ENCODE measurements at regions not wholly inside any gene's neighbourhood (a gene's known extent, or its start where the extent isn't known, plus 50 kb on each side); places are given as distances from the start of the nearest gene placed in this dataset.
"Not testable (repeated sequence)": the region's sequence is repeated elsewhere in the genome, so short reads cannot be mapped to it uniquely, and the experiment has no call there.

- DNase-seq, result no peak
Observed at GRCh38 chr3:104437891-104438290, 928.8 kb upstream of the ALCAM start.

GRCh38 chr3:104438706-104439105 is 928.0 kb upstream of the ALCAM start:
- DNase-seq, result no peak

- DNase-seq, result not testable (repeated sequence)
Observed at GRCh38 chr3:104445252-104445919, 921.3 kb upstream of the ALCAM start.

GRCh38 chr3:104447681-104448080 is 919.0 kb upstream of the ALCAM start:
- no peak for DNase-seq

GRCh38 chr3:104452697-104453096 is 914.0 kb upstream of the ALCAM start:
- no peak for DNase-seq

GRCh38 chr3:104458657-104459056 is 908.1 kb upstream of the ALCAM start:
- DNase-seq, result no peak

GRCh38 chr3:104460477-104461406 is 906.0 kb upstream of the ALCAM start:
- DNase-seq, result no peak

- no peak for DNase-seq
Observed at GRCh38 chr3:104461431-104461830, 905.3 kb upstream of the ALCAM start.

GRCh38 chr3:104472221-104472620 is 894.5 kb upstream of the ALCAM start:
- no peak for DNase-seq

GRCh38 chr3:104474011-104474410 is 892.7 kb upstream of the ALCAM start:
- DNase-seq, result no peak

GRCh38 chr3:104503022-104503421 is 863.7 kb upstream of the ALCAM start:
- DNase-seq, result no peak

- no peak for DNase-seq
Observed at GRCh38 chr3:104510131-104510849, 856.4 kb upstream of the ALCAM start.

- no peak for DNase-seq
Observed at GRCh38 chr3:104514371-104514770, 852.3 kb upstream of the ALCAM start.

- no peak for DNase-seq
Observed at GRCh38 chr3:104514776-104515175, 851.9 kb upstream of the ALCAM start.

GRCh38 chr3:104519068-104519467 is 847.6 kb upstream of the ALCAM start:
- DNase-seq, result no peak

GRCh38 chr3:104519468-104520227 is 847.1 kb upstream of the ALCAM start:
- DNase-seq, result no peak

GRCh38 chr3:104520228-104520655 is 846.5 kb upstream of the ALCAM start:
- DNase-seq, result no peak

GRCh38 chr3:104521606-104522336 is 844.9 kb upstream of the ALCAM start:
- no peak for DNase-seq

- no peak for DNase-seq
Observed at GRCh38 chr3:104523136-104523535, 843.6 kb upstream of the ALCAM start.

GRCh38 chr3:104526901-104527401 is 839.8 kb upstream of the ALCAM start:
- DNase-seq, result no peak

GRCh38 chr3:104530934-104531333 is 835.8 kb upstream of the ALCAM start:
- no peak for DNase-seq

GRCh38 chr3:104536715-104537114 is 830.0 kb upstream of the ALCAM start:
- DNase-seq, result no peak
